C4-2B (cell line): ENCODE measurements at regions not wholly inside any gene's neighbourhood (a gene's known extent, or its start where the extent isn't known, plus 50 kb on each side); places are given as distances from the start of the nearest gene placed in this dataset.

Experiments used
- CTCF ChIP-seq: fragments of 450-650 bp; conservative IDR thresholded peaks from 2 replicates; pipeline ENCODE4 v1.5.1; 2017; ENCODE audit warnings: mild to moderate bottlenecking
- ZFX ChIP-seq: fragments of 450-650 bp; IDR thresholded peaks from 2 replicates; pipeline ENCODE4 v1.6.1; 2017

- TF ChIP-seq CTCF (no peak), ZFX (no peak)
These were observed 118.6 kb upstream of the PELI1 start for GRCh38 chr2:64262816-64263215.
